HG03060 (cell line): ENCODE measurements at regions not wholly inside any gene's neighbourhood (a gene's known extent, or its start where the extent isn't known, plus 50 kb on each side); places are given as distances from the start of the nearest gene placed in this dataset.
"Not testable (repeated sequence)": the region's sequence is repeated elsewhere in the genome, so short reads cannot be mapped to it uniquely, and the experiment has no call there.

Experiments used
- ATAC-seq: cut with Tn5 transposase; IDR thresholded peaks from one replicate; pipeline ENCODE4 v1.9.1; 2021; ENCODE audit warnings: low read depth, moderate number of reproducible peaks; ENCODE audit not compliant: unreplicated experiment

- ATAC-seq, result no peak
These were observed 51.6 kb downstream of the RESF1 start for GRCh38 chr12:32010631-32011336.

- ATAC-seq, result no peak
These were observed 53.1 kb downstream of the RESF1 start for GRCh38 chr12:32012249-32012785.

- ATAC-seq, result no peak
These were observed 55.8 kb downstream of the RESF1 start for GRCh38 chr12:32015036-32015435.

- ATAC-seq, result no peak
These were observed 57.7 kb downstream of the RESF1 start for GRCh38 chr12:32016680-32017482.

GRCh38 chr12:32021346-32021773, 62.1 kb downstream of the RESF1 start:
- ATAC-seq, result no peak

GRCh38 chr12:32022387-32022786, 63.2 kb downstream of the RESF1 start:
- ATAC-seq, result not testable (repeated sequence)

- ATAC-seq, result not testable (repeated sequence)
These were observed 64.6 kb downstream of the RESF1 start for GRCh38 chr12:32023861-32024260.

- no peak for ATAC-seq
These were observed 65.8 kb downstream of the RESF1 start for GRCh38 chr12:32024884-32025592.

GRCh38 chr12:32025906-32026305, 66.7 kb downstream of the RESF1 start:
- no peak for ATAC-seq

GRCh38 chr12:32027684-32028365, 68.6 kb downstream of the RESF1 start:
- ATAC-seq, result no peak

GRCh38 chr12:32030151-32030550, 70.9 kb downstream of the RESF1 start:
- ATAC-seq, result no peak

GRCh38 chr12:32030676-32031075, 71.5 kb downstream of the RESF1 start:
- no peak for ATAC-seq

GRCh38 chr12:32031109-32031508, 71.9 kb downstream of the RESF1 start:
- no peak for ATAC-seq

GRCh38 chr12:32032205-32032810, 73.1 kb downstream of the RESF1 start:
- no peak for ATAC-seq

- no peak for ATAC-seq
These were observed 73.2 kb upstream of the BICD1 start for GRCh38 chr12:32033406-32033805.

GRCh38 chr12:32034045-32034444, 72.6 kb upstream of the BICD1 start:
- ATAC-seq, result no peak

- ATAC-seq, result no peak
These were observed 70.0 kb upstream of the BICD1 start for GRCh38 chr12:32036477-32037263.

GRCh38 chr12:32039347-32039746, 67.3 kb upstream of the BICD1 start:
- ATAC-seq, result no peak

GRCh38 chr12:32039917-32040575, 66.6 kb upstream of the BICD1 start:
- no peak for ATAC-seq
